H9 (cell line): ENCODE measurements at regions not wholly inside any gene's neighbourhood (a gene's known extent, or its start where the extent isn't known, plus 50 kb on each side); places are given as distances from the start of the nearest gene placed in this dataset.

Experiments
- DNase-seq: peaks from one replicate; pipeline ENCODE4 v3.0.0-alpha.2; 2017
- H2AFZ ChIP-seq: one replicate; pipeline ENCODE4 v1.6.1; 2013; ENCODE audit warnings: mild to moderate bottlenecking, low read length, control low read depth, moderate library complexity
- H2AK5ac ChIP-seq: 2 replicates; pipeline ENCODE4 v1.6.1; 2013; ENCODE audit warnings: low read length, control low read depth, mixed read lengths; ENCODE audit not compliant: insufficient read length
- H2BK120ac ChIP-seq: one replicate; pipeline ENCODE4 v1.6.1; 2013; ENCODE audit warnings: low read depth, mild to moderate bottlenecking, low read length, control low read depth, inconsistent platforms; ENCODE audit not compliant: poor library complexity, severe bottlenecking
- H2BK12ac ChIP-seq: 2 replicates; pipeline ENCODE4 v1.6.1; 2013; ENCODE audit warnings: low read length, control low read depth, mixed read lengths, low read depth; ENCODE audit not compliant: insufficient read length
- H2BK15ac ChIP-seq: 2 replicates; pipeline ENCODE4 v1.6.1; 2013; ENCODE audit warnings: low read depth, low read length, control low read depth
- H2BK20ac ChIP-seq: one replicate; pipeline ENCODE4 v1.6.1; 2013; ENCODE audit warnings: low read depth, mild to moderate bottlenecking, low read length, control low read depth, inconsistent platforms; ENCODE audit not compliant: poor library complexity, severe bottlenecking
- H2BK5ac ChIP-seq: 2 replicates; pipeline ENCODE4 v1.6.1; 2013; ENCODE audit warnings: low read length, control low read depth, mixed read lengths; ENCODE audit not compliant: insufficient read length
- H3K14ac ChIP-seq: 2 replicates; pipeline ENCODE4 v1.6.1; 2013; ENCODE audit warnings: low read length, control low read depth; ENCODE audit not compliant: insufficient read depth
- H3K18ac ChIP-seq: 2 replicates; pipeline ENCODE4 v1.6.1; 2013; ENCODE audit warnings: low read depth, mild to moderate bottlenecking, mixed read lengths, low read length, control low read depth; ENCODE audit not compliant: insufficient read length
- H3K23ac ChIP-seq: 2 replicates; pipeline ENCODE4 v1.6.1; 2013; ENCODE audit warnings: low read length, control low read depth, mixed read lengths, low read depth; ENCODE audit not compliant: insufficient read length
- H3K23me2 ChIP-seq: 2 replicates; pipeline ENCODE4 v1.6.1; 2013; ENCODE audit warnings: low read depth, mild to moderate bottlenecking, mixed read lengths, low read length, control low read depth; ENCODE audit not compliant: insufficient read length, poor library complexity, severe bottlenecking
- H3K27ac ChIP-seq: 2 replicates; pipeline ENCODE4 v1.5.1; 2013; ENCODE audit warnings: low read length, control low read depth, mixed read lengths, low read depth; ENCODE audit not compliant: insufficient read length
- H3K27me3 ChIP-seq: 2 replicates; pipeline ENCODE4 v1.6.1; 2013; ENCODE audit warnings: low read length, control low read depth, inconsistent platforms; ENCODE audit not compliant: insufficient read depth
- H3K4ac ChIP-seq: 2 replicates; pipeline ENCODE4 v1.6.1; 2013; ENCODE audit warnings: low read depth, mild to moderate bottlenecking, control low read depth, inconsistent platforms, low read length, moderate library complexity
- H3K4me1 ChIP-seq: 2 replicates; pipeline ENCODE4 v1.6.1; 2013; ENCODE audit warnings: low read length, control low read depth, inconsistent platforms; ENCODE audit not compliant: insufficient read depth
- H3K4me2 ChIP-seq: 2 replicates; pipeline ENCODE4 v1.6.1; 2013; ENCODE audit warnings: low read length, control low read depth, mixed read lengths; ENCODE audit not compliant: insufficient read length, insufficient read depth
- H3K56ac ChIP-seq: 2 replicates; pipeline ENCODE4 v1.6.1; 2013; ENCODE audit warnings: low read depth, mild to moderate bottlenecking, mixed read lengths, low read length, control low read depth; ENCODE audit not compliant: insufficient read length
- H3K79me1 ChIP-seq: 2 replicates; pipeline ENCODE4 v1.6.1; 2013; ENCODE audit warnings: low read depth, mild to moderate bottlenecking, moderate library complexity, low read length, control low read depth, inconsistent platforms; ENCODE audit not compliant: insufficient read depth, poor library complexity, severe bottlenecking
- H3K79me2 ChIP-seq: 2 replicates; pipeline ENCODE4 v1.6.1; 2013; ENCODE audit warnings: low read length, control low read depth, inconsistent platforms; ENCODE audit not compliant: insufficient read depth
- H3K9ac ChIP-seq: 2 replicates; pipeline ENCODE4 v1.6.1; 2013; ENCODE audit warnings: low read length, control low read depth, mixed read lengths; ENCODE audit not compliant: insufficient read length; ENCODE audit errors: extremely low read depth
- H3K9me3 ChIP-seq: one replicate; pipeline ENCODE4 v1.6.1; 2013; ENCODE audit warnings: low read depth, low read length, inconsistent platforms; ENCODE audit not compliant: control insufficient read depth
- H3T11ph ChIP-seq: one replicate; pipeline ENCODE4 v1.6.1; 2013; ENCODE audit warnings: mild to moderate bottlenecking, low read length, control low read depth, inconsistent platforms
- H4K20me1 ChIP-seq: one replicate; pipeline ENCODE4 v1.6.1; 2013; ENCODE audit not compliant: control insufficient read depth, insufficient read length, insufficient read depth
- H4K5ac ChIP-seq: 2 replicates; pipeline ENCODE4 v1.6.1; 2013; ENCODE audit warnings: low read depth, mild to moderate bottlenecking, mixed read lengths, low read length, control low read depth; ENCODE audit not compliant: insufficient read length
- H4K8ac ChIP-seq: replicated peaks from 2 replicates; pipeline ENCODE4 v1.6.1; 2013; ENCODE audit warnings: low read length, control low read depth, mixed read lengths, low read depth; ENCODE audit not compliant: insufficient read length
- H4K91ac ChIP-seq: 2 replicates; pipeline ENCODE4 v1.6.1; 2013; ENCODE audit warnings: low read depth, mild to moderate bottlenecking, moderate library complexity, mixed read lengths, low read length, control low read depth; ENCODE audit not compliant: insufficient read length
- H3K27ac Mint-ChIP-seq, 3 experiments: 2 replicates in 2 of 3; 3 replicates in 1 of 3; pipeline ENCODE4 v1.8.0; 2020 to 2021; ENCODE audit warnings: mixed read lengths in 3 of 3, mild to moderate bottlenecking in 1 of 3, moderate library complexity in 1 of 3
- H3K27me3 Mint-ChIP-seq: 2 replicates; pipeline ENCODE4 v1.8.0; 2021; ENCODE audit warnings: low read depth, mild to moderate bottlenecking, moderate library complexity, mixed read lengths
- H3K36me3 Mint-ChIP-seq, 3 experiments: 2 replicates in 2 of 3; 3 replicates in 1 of 3; pipeline ENCODE4 v1.8.0; 2020 to 2021; ENCODE audit warnings: low read depth in 3 of 3, mixed read lengths in 3 of 3; ENCODE audit not compliant: insufficient read depth in 1 of 3
- H3K4me1 Mint-ChIP-seq, 2 experiments: 2 replicates each; pipeline ENCODE4 v1.8.0; 2020; ENCODE audit warnings: mixed read lengths in 2 of 2
- H3K4me3 Mint-ChIP-seq, 2 experiments: 2 replicates in 1 of 2; 3 replicates in 1 of 2; pipeline ENCODE4 v1.8.0; 2020 to 2021; ENCODE audit warnings: mild to moderate bottlenecking in 2 of 2, mixed read lengths in 2 of 2, moderate library complexity in 1 of 2
- H3K9me3 Mint-ChIP-seq, 2 experiments: 2 replicates in 1 of 2; 3 replicates in 1 of 2; pipeline ENCODE4 v1.8.0; 2020; ENCODE audit warnings: mild to moderate bottlenecking in 2 of 2, mixed read lengths in 2 of 2, moderate library complexity in 1 of 2
- WGBS: extraction: QIAGEN DNeasy Blood & Tissue Kit; methylation state at CpG from one replicate; pipeline ENCODE4 v1.1.7; 2013; ENCODE audit warnings: missing lambda C conversion rate, low lambda C conversion rate, mixed read lengths; ENCODE audit not compliant: insufficient read length; ENCODE audit errors: extremely low coverage; 5-methylcytosine and 5-hydroxymethylcytosine counted together
- TF ChIP-seq, protein P1 (sequence below): fragments of 200-600 bp; sonication (generic); conservative IDR thresholded peaks from 3 replicates; pipeline ENCODE4 v1.8.0; 2021; ENCODE audit warnings: antibody characterized with exemption, mild to moderate bottlenecking

DNA sequence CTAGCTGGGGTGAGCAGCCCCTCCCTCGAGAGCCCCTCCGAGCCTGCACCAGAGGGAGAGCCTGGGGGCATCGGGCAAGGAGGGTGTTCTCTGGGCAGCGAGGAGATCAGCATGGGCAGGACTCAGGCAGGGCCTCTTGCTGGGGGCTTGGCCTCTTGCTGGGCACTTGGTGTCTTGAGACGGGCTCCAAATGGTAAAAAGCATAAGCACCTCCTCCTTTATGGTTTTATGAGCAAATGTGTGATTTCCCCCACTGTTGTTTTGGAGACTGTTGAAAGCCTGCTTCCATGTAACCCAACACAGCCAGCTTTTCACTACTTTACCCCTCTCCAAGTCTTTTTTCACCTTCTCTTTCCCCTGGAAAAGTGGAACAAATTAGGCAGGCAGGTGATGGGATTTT is 239.3 kb downstream of the TLE3 start:
- Histone ChIP-seq H3K23ac (no peak overlapping the region), H3K4me2 (no peak overlapping the region), H3K79me1 (no peaks in the 10 kb centered on the region), H3K14ac (no peak overlapping the region), H3K27ac (no peak overlapping the region), H2BK120ac (no peak overlapping the region), H3K9ac (no peak overlapping the region), H3K18ac (no peak overlapping the region), H4K20me1 (no peaks in the 10 kb centered on the region), H2BK12ac (no peak overlapping the region), H2AK5ac (no peak overlapping the region), H3T11ph (no peak overlapping the region), H4K91ac (no peak overlapping the region), H3K56ac (no peak overlapping the region), H2BK15ac (no peak overlapping the region), H2BK5ac (no peak overlapping the region), H2AFZ (no peak overlapping the region), H4K5ac (no peak overlapping the region), H3K23me2 (no peaks in the 10 kb centered on the region), H3K27me3 (no peaks in the 10 kb centered on the region), H4K8ac (no peak overlapping the region), H2BK20ac (no peak overlapping the region), H3K79me2 (no peaks in the 10 kb centered on the region), H3K9me3 (no peaks in the 10 kb centered on the region), H3K4ac (no peak overlapping the region), H3K4me1 (no peaks in the 10 kb centered on the region; the same call in 1 of the 2 replicates)
- Mint-ChIP-seq H3K9me3 (no peaks in the 10 kb centered on the region), H3K4me1 (peaks cover 20 to 28% of the 10 kb centered on the region in 2 experiments), H3K27ac (no peak overlapping the region), H3K27me3 (no peaks in the 10 kb centered on the region; the same call in 1 of the 2 replicates), H3K4me3 (no peak overlapping the region), H3K36me3 (no peaks in the 10 kb centered on the region)
- TF ChIP-seq, protein P1, sequence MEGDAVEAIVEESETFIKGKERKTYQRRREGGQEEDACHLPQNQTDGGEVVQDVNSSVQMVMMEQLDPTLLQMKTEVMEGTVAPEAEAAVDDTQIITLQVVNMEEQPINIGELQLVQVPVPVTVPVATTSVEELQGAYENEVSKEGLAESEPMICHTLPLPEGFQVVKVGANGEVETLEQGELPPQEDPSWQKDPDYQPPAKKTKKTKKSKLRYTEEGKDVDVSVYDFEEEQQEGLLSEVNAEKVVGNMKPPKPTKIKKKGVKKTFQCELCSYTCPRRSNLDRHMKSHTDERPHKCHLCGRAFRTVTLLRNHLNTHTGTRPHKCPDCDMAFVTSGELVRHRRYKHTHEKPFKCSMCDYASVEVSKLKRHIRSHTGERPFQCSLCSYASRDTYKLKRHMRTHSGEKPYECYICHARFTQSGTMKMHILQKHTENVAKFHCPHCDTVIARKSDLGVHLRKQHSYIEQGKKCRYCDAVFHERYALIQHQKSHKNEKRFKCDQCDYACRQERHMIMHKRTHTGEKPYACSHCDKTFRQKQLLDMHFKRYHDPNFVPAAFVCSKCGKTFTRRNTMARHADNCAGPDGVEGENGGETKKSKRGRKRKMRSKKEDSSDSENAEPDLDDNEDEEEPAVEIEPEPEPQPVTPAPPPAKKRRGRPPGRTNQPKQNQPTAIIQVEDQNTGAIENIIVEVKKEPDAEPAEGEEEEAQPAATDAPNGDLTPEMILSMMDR: no peak
- no peak for DNase-seq
- no CpG with 5 or more reads among the region's 5 CpGs for WGBS
